Adrenal gland (tissue), 9 donors: ENCODE measurements at regions not wholly inside any gene's neighbourhood (a gene's known extent, or its start where the extent isn't known, plus 50 kb on each side); places are given as distances from the start of the nearest gene placed in this dataset.

Source experiments
- DNase-seq, 7 donors: peaks; one replicate each; pipeline ENCODE4 v3.0.0-alpha.2; 2019 to 2020
- H3K27ac ChIP-seq, 5 donors: fragments of 200-600 bp; sonication (generic) in 4 of 5; 1 replicate in 3 of 5; 2 replicates in 2 of 5; pipeline versions ENCODE4 v1.5.1 to v1.8.0; 2016 to 2020; ENCODE audit warnings: mild to moderate bottlenecking in 1 of 5
- H3K27me3 ChIP-seq: fragments of 200-600 bp; 2 replicates; pipeline ENCODE4 v1.8.0; 2021
- H3K36me3 ChIP-seq, 2 donors: fragments of 200-600 bp; replicated peaks in 1 of 2; 1 replicate in 1 of 2; 2 replicates in 1 of 2; pipeline versions ENCODE4 v1.5.1 to v1.8.0; 2018 to 2022
- H3K4me1 ChIP-seq, 2 donors: fragments of 200-600 bp; replicated peaks in 1 of 2; 1 replicate in 1 of 2; 2 replicates in 1 of 2; pipeline versions ENCODE4 v1.5.1 to v1.8.0; 2018 to 2021
- H3K4me3 ChIP-seq, 4 donors: fragments of 200-600 bp; sonication (generic) in 3 of 4; one replicate each; pipeline ENCODE4 v1.5.1; 2016 to 2018
- H3K9me3 ChIP-seq, 3 donors: fragments of 200-600 bp; sonication (generic) in 1 of 3; replicated peaks in 1 of 3; 1 replicate in 2 of 3; 2 replicates in 1 of 3; pipeline versions ENCODE4 v1.5.1 to v1.8.0; 2016 to 2021
- POLR2A ChIP-seq, 2 donors: fragments of 450-650 bp; IDR thresholded peaks; one replicate each; pipeline ENCODE4 v1.6.1; 2017; ENCODE audit warnings: antibody characterized with exemption in 2 of 2, mild to moderate bottlenecking in 2 of 2, moderate library complexity in 1 of 2
- WGBS, 4 donors: extraction: QIAGEN DNeasy Blood & Tissue Kit in 2 of 4; methylation state at CpG; one replicate each; pipeline versions ENCODE4 v1.1.5 to v1.1.7; 2013 to 2017; 5-methylcytosine and 5-hydroxymethylcytosine counted together
- intact Hi-C, 2 donors: fragments of 100-400 bp; cut with DNase I; formaldehyde crosslinking; loops; one replicate each; pipeline versions ENCODE4 v1.14.1 to v1.15.0; 2022 to 2023
- TF ChIP-seq, protein P1 (sequence below), 6 experiments: fragments of 450-650 bp in 4 of 6; fragments of 200-600 bp in 2 of 6; sonication (generic) in 1 of 6; IDR thresholded peaks; 1 replicate in 5 of 6; 2 replicates in 1 of 6; pipeline versions ENCODE4 v1.5.1 to v1.8.0; 2016 to 2021; ENCODE audit warnings: antibody characterized with exemption in 6 of 6, mild to moderate bottlenecking in 2 of 6, moderate library complexity in 1 of 6
- donor health status: healthy with polysubstance abuse.
- donor health status: Bipolar disorder and iron deficiency.
- donor health status: DM: yes; HTN: yes; CAD: no.
- donor health status: DM: no; HTN: no; CAD: no.
- donor health status: DM: no; HTN: no; CAD: no.

DNA sequence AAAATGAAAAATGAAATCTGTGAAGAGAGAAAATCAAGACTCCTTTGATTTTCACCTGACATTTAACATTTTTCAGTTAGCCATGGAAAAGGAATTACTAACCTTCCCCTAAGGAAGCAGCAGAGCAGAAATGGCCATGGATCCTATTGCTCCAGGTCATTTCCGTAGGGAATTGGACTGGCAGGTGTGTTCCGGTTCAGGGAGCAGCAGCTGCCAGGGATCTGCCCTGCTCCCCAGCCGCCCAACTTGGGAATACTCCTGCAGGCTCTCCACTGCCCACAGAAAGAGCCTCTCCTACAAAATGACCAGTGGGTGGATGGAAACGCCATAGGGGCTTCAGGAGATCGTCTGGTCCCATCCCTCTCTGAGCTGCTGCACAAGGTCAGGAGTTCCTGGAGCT, 86.0 kb upstream of the MAPK4 start:
- 65 to 86% (median 71%) methylated on average over 4 to 5 of the region's 5 CpGs for WGBS, 4 donors
- H3K4me1 ChIP-seq: no peaks in the 10 kb centered on the region
- no peaks in the 10 kb centered on the region for H3K9me3 ChIP-seq
- no peak overlapping the region for H3K27ac ChIP-seq
- TF ChIP-seq, protein P1, sequence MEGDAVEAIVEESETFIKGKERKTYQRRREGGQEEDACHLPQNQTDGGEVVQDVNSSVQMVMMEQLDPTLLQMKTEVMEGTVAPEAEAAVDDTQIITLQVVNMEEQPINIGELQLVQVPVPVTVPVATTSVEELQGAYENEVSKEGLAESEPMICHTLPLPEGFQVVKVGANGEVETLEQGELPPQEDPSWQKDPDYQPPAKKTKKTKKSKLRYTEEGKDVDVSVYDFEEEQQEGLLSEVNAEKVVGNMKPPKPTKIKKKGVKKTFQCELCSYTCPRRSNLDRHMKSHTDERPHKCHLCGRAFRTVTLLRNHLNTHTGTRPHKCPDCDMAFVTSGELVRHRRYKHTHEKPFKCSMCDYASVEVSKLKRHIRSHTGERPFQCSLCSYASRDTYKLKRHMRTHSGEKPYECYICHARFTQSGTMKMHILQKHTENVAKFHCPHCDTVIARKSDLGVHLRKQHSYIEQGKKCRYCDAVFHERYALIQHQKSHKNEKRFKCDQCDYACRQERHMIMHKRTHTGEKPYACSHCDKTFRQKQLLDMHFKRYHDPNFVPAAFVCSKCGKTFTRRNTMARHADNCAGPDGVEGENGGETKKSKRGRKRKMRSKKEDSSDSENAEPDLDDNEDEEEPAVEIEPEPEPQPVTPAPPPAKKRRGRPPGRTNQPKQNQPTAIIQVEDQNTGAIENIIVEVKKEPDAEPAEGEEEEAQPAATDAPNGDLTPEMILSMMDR (IDR thresholded peaks at IDR 0.05): no peak
- TF ChIP-seq POLR2A (IDR thresholded peaks at IDR 0.05): no peak
- no peaks in the 10 kb centered on the region for H3K27me3 ChIP-seq
- intact Hi-C loops: no loop called here
- no peaks in the 10 kb centered on the region for H3K36me3 ChIP-seq
- no peak for DNase-seq
- H3K4me3 ChIP-seq: no peak overlapping the region

DNA sequence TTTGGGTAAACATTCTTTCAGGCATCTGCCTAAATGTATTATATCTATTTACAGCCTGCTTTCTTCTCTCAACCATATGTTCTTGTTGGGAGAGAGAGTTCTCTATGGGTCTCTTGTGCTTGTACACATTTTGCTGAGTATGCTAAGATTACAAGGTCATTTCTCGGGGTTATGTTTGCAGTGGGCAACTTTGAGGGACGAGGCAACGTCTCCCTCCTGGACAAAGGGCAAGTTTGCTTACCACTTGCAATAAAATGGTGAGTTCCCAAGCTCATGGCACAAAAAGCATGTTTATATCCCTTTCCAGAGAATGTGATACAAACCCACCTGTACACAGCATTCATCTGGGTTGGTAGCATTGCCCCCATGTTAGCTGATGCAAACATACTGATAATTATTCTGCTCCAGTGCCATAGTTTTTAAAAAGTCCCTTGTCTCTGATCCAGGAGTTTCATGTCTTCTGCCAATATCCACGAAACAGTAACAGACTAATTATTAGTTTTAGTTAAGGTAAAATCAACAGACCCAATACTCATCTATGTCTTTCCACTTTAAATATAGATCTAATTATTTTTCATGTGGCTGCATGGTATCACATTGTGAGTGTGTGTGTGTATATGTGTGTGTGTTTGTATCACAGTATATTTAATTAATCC, 84.2 kb upstream of the MAPK4 start:
- DNase-seq: no peak
- H3K4me1 ChIP-seq: no peaks in the 10 kb centered on the region
- H3K4me3 ChIP-seq: no peak overlapping the region
- 32 to 49% (median 41%) methylated on average over 4 of the region's 4 CpGs for WGBS, 4 donors
- H3K27ac ChIP-seq: no peak overlapping the region
- H3K36me3 ChIP-seq: no peaks in the 10 kb centered on the region
- TF ChIP-seq, protein P1 (IDR thresholded peaks at IDR 0.05): no peak
- no peak for TF ChIP-seq POLR2A (IDR thresholded peaks at IDR 0.05)
- intact Hi-C loops: no loop called here
- no peaks in the 10 kb centered on the region for H3K9me3 ChIP-seq
- H3K27me3 ChIP-seq: no peaks in the 10 kb centered on the region

DNA sequence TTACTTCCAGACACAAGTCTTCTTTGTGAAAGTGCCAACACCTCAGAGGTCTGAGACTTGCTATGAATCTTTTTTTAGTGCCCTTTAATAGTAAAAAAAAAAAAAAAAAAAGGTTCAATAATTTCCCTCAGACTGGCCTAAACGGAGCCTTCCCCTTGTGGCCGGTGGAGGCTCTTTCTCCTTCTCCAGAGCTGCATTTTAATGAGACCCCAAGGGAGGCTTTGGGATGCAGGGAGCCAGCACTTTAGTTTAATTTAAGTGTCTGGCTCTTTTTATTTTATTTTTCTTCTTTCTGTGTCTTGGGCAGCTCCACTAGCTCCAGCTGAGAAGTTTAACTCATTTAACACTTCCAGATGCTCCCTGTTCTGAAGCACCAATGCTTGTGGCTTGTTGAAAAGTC, 67.8 kb upstream of the MAPK4 start:
- WGBS, 4 donors: 46 to 69% (median 60%) methylated on average over 2 of the region's 2 CpGs
- Histone ChIP-seq H3K27ac (no peak overlapping the region), H3K36me3 (no peaks in the 10 kb centered on the region), H3K27me3 (no peaks in the 10 kb centered on the region), H3K4me1 (no peaks in the 10 kb centered on the region), H3K4me3 (no peak overlapping the region), H3K9me3 (no peaks in the 10 kb centered on the region)
- no peak for TF ChIP-seq POLR2A (IDR thresholded peaks at IDR 0.05)
- TF ChIP-seq, protein P1 (IDR thresholded peaks at IDR 0.05): no peak
- intact Hi-C loops: no loop called here
- no peak for DNase-seq

DNA sequence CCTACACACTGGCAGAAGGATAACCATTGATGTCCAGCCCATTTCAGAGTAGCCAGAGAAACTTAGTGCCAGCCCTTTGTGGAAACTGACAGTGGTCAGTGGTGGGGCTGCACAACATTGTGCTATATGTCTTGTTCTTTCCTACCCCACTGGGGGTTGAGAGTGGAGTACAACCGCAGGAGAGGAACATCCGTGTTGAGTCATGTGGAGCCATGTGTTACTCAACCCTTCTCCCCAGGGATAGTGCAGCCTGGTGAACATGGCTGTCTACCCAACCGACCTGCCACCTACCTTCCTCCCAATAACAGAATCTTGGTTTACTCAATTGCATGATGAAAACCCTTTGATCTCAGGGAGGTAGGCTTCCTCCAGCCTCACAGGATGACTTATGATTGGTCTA, 65.3 kb upstream of the MAPK4 start:
- H3K9me3 ChIP-seq: peaks cover 0 to 4% (median 0%) of the 10 kb centered on the region in 3 donors
- no peaks in the 10 kb centered on the region for H3K4me1 ChIP-seq
- no peak for DNase-seq
- WGBS, 4 donors: 79 to 100% (median 82%) methylated on average over 2 to 3 of the region's 3 CpGs
- H3K27ac ChIP-seq: no peak overlapping the region
- H3K4me3 ChIP-seq: no peak overlapping the region
- H3K36me3 ChIP-seq: no peaks in the 10 kb centered on the region
- H3K27me3 ChIP-seq: no peaks in the 10 kb centered on the region
- intact Hi-C loops: no loop called here
- no peak for TF ChIP-seq POLR2A (IDR thresholded peaks at IDR 0.05)
- TF ChIP-seq, protein P1 (IDR thresholded peaks at IDR 0.05): no peak
